SK-N-SH (cell line): ENCODE measurements at regions not wholly inside any gene's neighbourhood (a gene's known extent, or its start where the extent isn't known, plus 50 kb on each side); places are given as distances from the start of the nearest gene placed in this dataset.
A peak's percentile ranks its signal among the peaks of the same experiment; 100 is the strongest.

Experiments
- CTCF ChIA-PET: fragments of 300-600, 350-600 bp; formaldehyde crosslinking; extraction: SDS; loops from one replicate; lab custom pipeline; 2021; lab: Yijun Ruan, JAX
- POLR2A ChIA-PET: fragments of 350-600 bp; sonication (Branson Sonifier 250); formaldehyde crosslinking; extraction: SDS; loops from one replicate; lab custom pipeline; 2020; ENCODE audit warnings: antibody characterized with exemption, inconsistent platforms; lab: Yijun Ruan, JAX
- DNase-seq: peaks from one replicate; pipeline ENCODE4 v3.0.0; 2012
- H2AFZ ChIP-seq: fragments of 200-600 bp; sonication (generic); 2 replicates; pipeline ENCODE4 v1.8.1; 2016; ENCODE audit warnings: antibody characterized with exemption, mild to moderate bottlenecking, low read depth
- H3F3A ChIP-seq: fragments of 200-600 bp; sonication (generic); replicated peaks from 2 replicates; pipeline ENCODE3; 2016; ENCODE audit warnings: antibody characterized with exemption, mild to moderate bottlenecking; ENCODE audit not compliant: insufficient read depth
- H3K27ac ChIP-seq, 2 experiments: fragments of 200-500 bp in 1 of 2; fragments of 200-600 bp in 1 of 2; sonication (Bioruptor generic) in 1 of 2; sonication (generic), shearing (Covaris generic) in 1 of 2; 2 replicates each; pipeline versions ENCODE4 v1.5.1 to v1.6.1; 2014 to 2016; ENCODE audit warnings: low read depth in 2 of 2, inconsistent platforms in 1 of 2, low read length in 1 of 2, mild to moderate bottlenecking in 1 of 2, mixed read lengths in 1 of 2
- H3K27me3 ChIP-seq: fragments of 200-600 bp; sonication (generic), shearing (Covaris generic); 2 replicates; pipeline ENCODE4 v1.6.1; 2016; ENCODE audit warnings: mixed run types; ENCODE audit not compliant: insufficient read depth
- H3K36me3 ChIP-seq, 2 experiments: fragments of 200-500 bp in 1 of 2; fragments of 200-600 bp in 1 of 2; sonication (Bioruptor generic) in 1 of 2; sonication (generic) in 1 of 2; replicated peaks in 1 of 2; 2 replicates each; pipeline versions ENCODE3 to v1.5.1; 2014 to 2016; ENCODE audit warnings: low read length in 1 of 2, mild to moderate bottlenecking in 1 of 2; ENCODE audit not compliant: insufficient read depth in 2 of 2, control insufficient read depth in 1 of 2
- H3K4me1 ChIP-seq, 2 experiments: fragments of 200-500 bp in 1 of 2; fragments of 200-600 bp in 1 of 2; sonication (Bioruptor generic) in 1 of 2; sonication (generic), shearing (Covaris generic) in 1 of 2; 2 replicates each; pipeline versions ENCODE4 v1.5.1 to v1.6.1; 2014 to 2016; ENCODE audit warnings: low read depth in 1 of 2, low read length in 1 of 2, mixed run types in 1 of 2; ENCODE audit not compliant: insufficient read depth in 2 of 2, control insufficient read depth in 1 of 2
- H3K4me2 ChIP-seq: fragments of 200-600 bp; sonication (generic), shearing (Covaris generic); 2 replicates; pipeline ENCODE4 v1.6.1; 2017; ENCODE audit warnings: mixed run types
- H3K4me3 ChIP-seq, 2 experiments: fragments of 200-500 bp in 1 of 2; fragments of 200-600 bp in 1 of 2; sonication (Bioruptor generic) in 1 of 2; sonication (generic), shearing (Covaris generic) in 1 of 2; 2 replicates each; pipeline versions ENCODE4 v1.5.1 to v1.8.1; 2014 to 2016; ENCODE audit warnings: low read depth in 2 of 2, inconsistent platforms in 1 of 2, low read length in 1 of 2, mild to moderate bottlenecking in 1 of 2, mixed read lengths in 1 of 2, moderate library complexity in 1 of 2
- H3K79me2 ChIP-seq: fragments of 200-600 bp; sonication (generic); 2 replicates; pipeline ENCODE4 v1.8.1; 2017; ENCODE audit warnings: mild to moderate bottlenecking; ENCODE audit not compliant: insufficient read depth
- H3K9ac ChIP-seq: fragments of 200-600 bp; sonication (generic); 2 replicates; pipeline ENCODE4 v1.6.1; 2017; ENCODE audit warnings: mixed run types
- H3K9me2 ChIP-seq: fragments of 200-600 bp; sonication (generic); 2 replicates; pipeline ENCODE4 v1.6.1; 2017; ENCODE audit warnings: mixed run types
- H3K9me3 ChIP-seq: fragments of 200-600 bp; sonication (generic); 2 replicates; pipeline ENCODE4 v1.6.1; 2017; ENCODE audit warnings: mixed run types, mild to moderate bottlenecking, moderate library complexity
- H4K20me1 ChIP-seq: fragments of 200-600 bp; sonication (generic); 2 replicates; pipeline ENCODE4 v1.6.1; 2017; ENCODE audit warnings: mild to moderate bottlenecking, mixed run types; ENCODE audit not compliant: insufficient read depth
- CHD2 ChIP-seq: fragments of 150-350 bp; IDR thresholded peaks from 2 replicates; pipeline ENCODE4 v1.6.1; 2018; ENCODE audit warnings: low read length; ENCODE audit not compliant: partially characterized antibody
- ELF1 ChIP-seq: IDR thresholded peaks from 2 replicates; pipeline ENCODE4 v1.4.0; 2012
- EP300 ChIP-seq, 2 experiments: IDR thresholded peaks; 2 replicates each; pipeline versions ENCODE4 v1.4.0 to v1.6.1; 2012; ENCODE audit warnings: borderline replicate concordance in 1 of 2, low read depth in 1 of 2, low read length in 1 of 2
- FOSL2 ChIP-seq: IDR thresholded peaks from 2 replicates; pipeline ENCODE4 v1.4.0; 2012; ENCODE audit warnings: low read depth, mild to moderate bottlenecking, moderate library complexity, borderline replicate concordance
- GABPA ChIP-seq: IDR thresholded peaks from 2 replicates; pipeline ENCODE4 v1.4.0; 2012; ENCODE audit warnings: low read depth, mild to moderate bottlenecking
- JUND ChIP-seq: IDR thresholded peaks from 2 replicates; pipeline ENCODE4 v1.4.0; 2012
- MEF2A ChIP-seq: IDR thresholded peaks from 2 replicates; pipeline ENCODE4 v1.4.0; 2012; ENCODE audit warnings: low read depth, borderline replicate concordance
- NFIC ChIP-seq: IDR thresholded peaks from 2 replicates; pipeline ENCODE4 v1.4.0; 2012; ENCODE audit warnings: borderline replicate concordance
- NRF1 ChIP-seq: IDR thresholded peaks from 2 replicates; pipeline ENCODE4 v1.6.1; 2012; ENCODE audit warnings: low read depth, mild to moderate bottlenecking, low read length
- RAD21 ChIP-seq: IDR thresholded peaks from 2 replicates; pipeline ENCODE4 v1.6.1; 2012; ENCODE audit warnings: mild to moderate bottlenecking, low read length
- RCOR1 ChIP-seq: fragments of 150-350 bp; IDR thresholded peaks from 2 replicates; pipeline ENCODE4 v1.6.1; 2017; ENCODE audit warnings: antibody characterized with exemption, low read length
- RFX5 ChIP-seq: IDR thresholded peaks from 2 replicates; pipeline ENCODE4 v1.6.1; 2012; ENCODE audit warnings: mild to moderate bottlenecking, improper control_type of control experiment, low read length
- RXRA ChIP-seq: IDR thresholded peaks from 2 replicates; pipeline ENCODE4 v1.4.0; 2012; ENCODE audit warnings: low read depth, mild to moderate bottlenecking, borderline replicate concordance
- SIN3A ChIP-seq: IDR thresholded peaks from 2 replicates; pipeline ENCODE4 v1.6.1; 2012; ENCODE audit warnings: low read depth, mild to moderate bottlenecking, low read length, moderate library complexity, borderline replicate concordance
- YY1 ChIP-seq: IDR thresholded peaks from 2 replicates; pipeline ENCODE4 v1.4.0; 2012; ENCODE audit warnings: low read depth, mild to moderate bottlenecking
- WGBS: methylation state at CpG from one replicate; pipeline ENCODE4 v1.1.6; 2017; ENCODE audit warnings: low lambda C conversion rate; 5-methylcytosine and 5-hydroxymethylcytosine counted together
- TF ChIP-seq, protein P1 (sequence below): IDR thresholded peaks from 2 replicates; pipeline ENCODE4 v1.6.1; 2012; ENCODE audit warnings: mild to moderate bottlenecking, low read depth, low read length, moderate library complexity
- TF ChIP-seq, protein P2 (sequence below): IDR thresholded peaks from 2 replicates; pipeline ENCODE4; 2012
- TF ChIP-seq, protein P3 (sequence below): fragments of 200-600 bp; sonication (generic); IDR thresholded peaks from 2 replicates; pipeline ENCODE4 v1.6.1; 2017; ENCODE audit warnings: antibody characterized with exemption, mild to moderate bottlenecking, moderate library complexity
- TF ChIP-seq, protein P4 (sequence below): IDR thresholded peaks from 2 replicates; pipeline ENCODE4 v1.4.0; 2012; ENCODE audit warnings: low read depth, borderline replicate concordance

DNA sequence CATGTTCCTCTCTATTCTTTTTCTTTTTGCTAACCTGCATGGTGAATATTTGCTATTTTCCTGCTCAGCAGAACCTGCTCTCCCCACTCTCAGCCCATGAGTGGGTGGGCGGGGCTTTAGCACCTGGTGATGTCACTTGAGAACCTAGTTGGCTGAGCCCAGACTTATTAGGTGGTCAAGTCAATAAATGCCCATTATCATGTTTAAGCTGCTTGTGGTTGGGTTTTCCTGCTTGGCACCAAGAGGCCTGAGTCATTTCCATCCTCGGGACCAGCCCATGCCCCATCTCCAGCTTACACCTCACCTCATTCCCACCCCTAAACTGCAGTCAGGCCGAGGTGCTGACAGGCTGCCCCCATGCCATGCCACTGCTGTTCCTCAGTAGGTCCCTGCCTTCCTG is 226.6 kb downstream of the ANKRD30B start (continued):
- TF ChIP-seq, protein P1, sequence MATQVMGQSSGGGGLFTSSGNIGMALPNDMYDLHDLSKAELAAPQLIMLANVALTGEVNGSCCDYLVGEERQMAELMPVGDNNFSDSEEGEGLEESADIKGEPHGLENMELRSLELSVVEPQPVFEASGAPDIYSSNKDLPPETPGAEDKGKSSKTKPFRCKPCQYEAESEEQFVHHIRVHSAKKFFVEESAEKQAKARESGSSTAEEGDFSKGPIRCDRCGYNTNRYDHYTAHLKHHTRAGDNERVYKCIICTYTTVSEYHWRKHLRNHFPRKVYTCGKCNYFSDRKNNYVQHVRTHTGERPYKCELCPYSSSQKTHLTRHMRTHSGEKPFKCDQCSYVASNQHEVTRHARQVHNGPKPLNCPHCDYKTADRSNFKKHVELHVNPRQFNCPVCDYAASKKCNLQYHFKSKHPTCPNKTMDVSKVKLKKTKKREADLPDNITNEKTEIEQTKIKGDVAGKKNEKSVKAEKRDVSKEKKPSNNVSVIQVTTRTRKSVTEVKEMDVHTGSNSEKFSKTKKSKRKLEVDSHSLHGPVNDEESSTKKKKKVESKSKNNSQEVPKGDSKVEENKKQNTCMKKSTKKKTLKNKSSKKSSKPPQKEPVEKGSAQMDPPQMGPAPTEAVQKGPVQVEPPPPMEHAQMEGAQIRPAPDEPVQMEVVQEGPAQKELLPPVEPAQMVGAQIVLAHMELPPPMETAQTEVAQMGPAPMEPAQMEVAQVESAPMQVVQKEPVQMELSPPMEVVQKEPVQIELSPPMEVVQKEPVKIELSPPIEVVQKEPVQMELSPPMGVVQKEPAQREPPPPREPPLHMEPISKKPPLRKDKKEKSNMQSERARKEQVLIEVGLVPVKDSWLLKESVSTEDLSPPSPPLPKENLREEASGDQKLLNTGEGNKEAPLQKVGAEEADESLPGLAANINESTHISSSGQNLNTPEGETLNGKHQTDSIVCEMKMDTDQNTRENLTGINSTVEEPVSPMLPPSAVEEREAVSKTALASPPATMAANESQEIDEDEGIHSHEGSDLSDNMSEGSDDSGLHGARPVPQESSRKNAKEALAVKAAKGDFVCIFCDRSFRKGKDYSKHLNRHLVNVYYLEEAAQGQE, result no peak
- TF ChIP-seq RFX5 (no peak), NRF1 (no peak), YY1 (no peak), FOSL2 (no peak), GABPA (no peak), SIN3A (no peak), RAD21 (no peak), RCOR1 (no peak), ELF1 (no peak), NFIC (peak; percentile 69), MEF2A (no peak), CHD2 (no peak)
- TF ChIP-seq, protein P2, sequence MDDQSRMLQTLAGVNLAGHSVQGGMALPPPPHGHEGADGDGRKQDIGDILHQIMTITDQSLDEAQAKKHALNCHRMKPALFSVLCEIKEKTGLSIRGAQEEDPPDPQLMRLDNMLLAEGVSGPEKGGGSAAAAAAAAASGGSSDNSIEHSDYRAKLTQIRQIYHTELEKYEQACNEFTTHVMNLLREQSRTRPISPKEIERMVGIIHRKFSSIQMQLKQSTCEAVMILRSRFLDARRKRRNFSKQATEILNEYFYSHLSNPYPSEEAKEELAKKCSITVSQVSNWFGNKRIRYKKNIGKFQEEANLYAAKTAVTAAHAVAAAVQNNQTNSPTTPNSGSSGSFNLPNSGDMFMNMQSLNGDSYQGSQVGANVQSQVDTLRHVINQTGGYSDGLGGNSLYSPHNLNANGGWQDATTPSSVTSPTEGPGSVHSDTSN, result peak; percentile 36
- TF ChIP-seq, all 33 proteins: peak for 4

DNA sequence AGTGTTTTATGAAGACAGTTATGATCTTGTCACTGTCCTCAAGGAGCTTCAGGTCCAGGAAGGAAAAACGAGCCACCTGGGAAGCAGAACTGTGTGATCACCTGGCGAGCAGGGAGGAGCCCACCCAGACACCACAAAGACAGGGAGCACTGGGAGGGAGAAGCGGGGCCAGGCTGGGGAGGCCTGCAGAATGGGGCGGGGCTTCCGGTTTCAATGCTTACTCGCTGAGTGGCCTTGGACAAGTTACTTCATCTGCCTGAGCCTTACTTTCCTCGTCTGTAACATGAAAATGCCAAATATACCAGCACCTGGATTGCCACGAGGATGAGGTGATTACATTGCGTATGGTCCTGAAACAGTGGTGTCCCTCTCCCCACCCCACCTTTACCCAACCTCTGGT is 227.5 kb downstream of the ANKRD30B start:
- H4K20me1 ChIP-seq, result no peaks in the 10 kb centered on the region

More for the DNA sequence above, 227.5 kb downstream of the ANKRD30B start:
- H3K9ac ChIP-seq, result no peak overlapping the region
- ChIA-PET CTCF (no interaction called here), POLR2A (no interaction called here)
- no peaks in the 10 kb centered on the region for H3K27me3 ChIP-seq
- H3K79me2 ChIP-seq, result no peaks in the 10 kb centered on the region
- WGBS, result 35% methylated on average over 9 of the region's 9 CpGs
- peaks cover 15% of the 10 kb centered on the region for H3F3A ChIP-seq
- H3K9me3 ChIP-seq, result no peaks in the 10 kb centered on the region
- peaks cover 0 to 26% of the 10 kb centered on the region in 2 experiments; a peak in 2 of 4 replicates for H3K4me1 ChIP-seq
- DNase-seq, result no peak
- no peaks in the 10 kb centered on the region for H3K9me2 ChIP-seq
- H2AFZ ChIP-seq, result peak overlapping the region; percentile 35; the same call in 1 of the 2 replicates
- no peak overlapping the region for H3K4me2 ChIP-seq
- H3K4me3 ChIP-seq, result no peak overlapping the region
- H3K27ac ChIP-seq, result no peak overlapping the region
- no peaks in the 10 kb centered on the region for H3K36me3 ChIP-seq
- TF ChIP-seq JUND (no peak), RXRA (no peak), EP300 (IDR thresholded peaks at IDR 0.05; ENCODE audit: borderline replicate concordance in 1 of 2, low read depth in 1 of 2, low read length in 1 of 2) (no peak)
- TF ChIP-seq, protein P3, sequence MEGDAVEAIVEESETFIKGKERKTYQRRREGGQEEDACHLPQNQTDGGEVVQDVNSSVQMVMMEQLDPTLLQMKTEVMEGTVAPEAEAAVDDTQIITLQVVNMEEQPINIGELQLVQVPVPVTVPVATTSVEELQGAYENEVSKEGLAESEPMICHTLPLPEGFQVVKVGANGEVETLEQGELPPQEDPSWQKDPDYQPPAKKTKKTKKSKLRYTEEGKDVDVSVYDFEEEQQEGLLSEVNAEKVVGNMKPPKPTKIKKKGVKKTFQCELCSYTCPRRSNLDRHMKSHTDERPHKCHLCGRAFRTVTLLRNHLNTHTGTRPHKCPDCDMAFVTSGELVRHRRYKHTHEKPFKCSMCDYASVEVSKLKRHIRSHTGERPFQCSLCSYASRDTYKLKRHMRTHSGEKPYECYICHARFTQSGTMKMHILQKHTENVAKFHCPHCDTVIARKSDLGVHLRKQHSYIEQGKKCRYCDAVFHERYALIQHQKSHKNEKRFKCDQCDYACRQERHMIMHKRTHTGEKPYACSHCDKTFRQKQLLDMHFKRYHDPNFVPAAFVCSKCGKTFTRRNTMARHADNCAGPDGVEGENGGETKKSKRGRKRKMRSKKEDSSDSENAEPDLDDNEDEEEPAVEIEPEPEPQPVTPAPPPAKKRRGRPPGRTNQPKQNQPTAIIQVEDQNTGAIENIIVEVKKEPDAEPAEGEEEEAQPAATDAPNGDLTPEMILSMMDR, result no peak
- TF ChIP-seq, protein P4, sequence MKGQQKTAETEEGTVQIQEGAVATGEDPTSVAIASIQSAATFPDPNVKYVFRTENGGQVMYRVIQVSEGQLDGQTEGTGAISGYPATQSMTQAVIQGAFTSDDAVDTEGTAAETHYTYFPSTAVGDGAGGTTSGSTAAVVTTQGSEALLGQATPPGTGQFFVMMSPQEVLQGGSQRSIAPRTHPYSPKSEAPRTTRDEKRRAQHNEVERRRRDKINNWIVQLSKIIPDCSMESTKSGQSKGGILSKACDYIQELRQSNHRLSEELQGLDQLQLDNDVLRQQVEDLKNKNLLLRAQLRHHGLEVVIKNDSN, result no peak
- TF ChIP-seq, protein P2, result no peak
- TF ChIP-seq, all 33 proteins: peak for 0
